ENCODE measurements at regions not wholly inside any gene's neighbourhood (a gene's known extent, or its start where the extent isn't known, plus 50 kb on each side); places are given as distances from the start of the nearest gene placed in this dataset.
A peak's percentile ranks its signal among the peaks of the same experiment; 100 is the strongest.

- no peak for DNase-seq
These were observed 51.0 kb upstream of the EGFLAM start for GRCh38 chr5:38207343-38207742.

- no peak for DNase-seq
These were observed 55.6 kb upstream of the EGFLAM start for GRCh38 chr5:38202741-38203140.

GRCh38 chr5:38200872-38201557 is 57.3 kb upstream of the EGFLAM start:
- DNase-seq = no peak

DNA sequence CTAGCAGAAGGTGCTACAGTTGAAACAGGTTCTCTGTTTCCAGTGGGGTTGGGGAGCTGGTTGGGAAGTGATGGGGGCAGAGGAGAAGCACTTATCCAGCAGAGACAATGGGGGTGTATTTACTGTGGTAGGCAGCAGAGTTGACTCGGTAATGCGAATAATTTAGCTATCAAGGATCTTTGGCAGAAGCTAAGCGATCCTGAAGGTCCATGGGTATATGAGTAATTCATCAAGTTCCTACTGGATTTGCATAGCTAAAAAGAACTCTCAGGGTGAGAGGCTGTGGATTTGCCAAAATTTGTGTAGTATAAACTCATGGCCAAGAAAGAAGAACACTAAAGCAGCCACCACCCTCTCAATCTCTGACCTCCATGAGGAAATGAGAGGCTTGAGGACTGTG is 61.2 kb upstream of the EGFLAM start:
- no peak for DNase-seq

- DNase-seq = peak; percentile 53
These were observed 65.3 kb upstream of the EGFLAM start for GRCh38 chr5:38193015-38193581.

DNA sequence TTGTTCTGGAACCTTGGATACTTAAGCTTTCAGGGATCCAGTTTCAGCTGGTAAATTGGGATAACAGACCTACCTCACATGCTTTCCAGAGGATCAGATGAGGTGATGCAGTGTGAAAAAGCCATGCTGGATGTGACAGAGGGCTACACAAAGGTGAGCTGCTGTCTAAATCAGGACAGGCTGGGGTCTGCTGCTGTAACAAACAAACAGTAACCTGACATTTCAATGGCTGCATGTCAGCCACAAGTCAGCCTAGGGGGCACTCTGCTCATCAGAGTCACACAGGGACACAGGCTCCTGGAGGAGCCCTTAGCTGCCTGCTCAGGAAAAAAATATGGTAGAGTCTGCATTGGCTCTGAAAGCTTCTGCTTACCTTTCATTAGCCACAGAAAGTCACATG is 66.7 kb upstream of the EGFLAM start:
- no peak for DNase-seq

GRCh38 chr5:38190111-38190510 is 68.2 kb upstream of the EGFLAM start:
- DNase-seq = no peak

GRCh38 chr5:38189081-38189504 is 69.3 kb upstream of the EGFLAM start:
- no peak for DNase-seq

- no peak for DNase-seq
These were observed 69.8 kb upstream of the EGFLAM start for GRCh38 chr5:38188591-38188990.

DNA sequence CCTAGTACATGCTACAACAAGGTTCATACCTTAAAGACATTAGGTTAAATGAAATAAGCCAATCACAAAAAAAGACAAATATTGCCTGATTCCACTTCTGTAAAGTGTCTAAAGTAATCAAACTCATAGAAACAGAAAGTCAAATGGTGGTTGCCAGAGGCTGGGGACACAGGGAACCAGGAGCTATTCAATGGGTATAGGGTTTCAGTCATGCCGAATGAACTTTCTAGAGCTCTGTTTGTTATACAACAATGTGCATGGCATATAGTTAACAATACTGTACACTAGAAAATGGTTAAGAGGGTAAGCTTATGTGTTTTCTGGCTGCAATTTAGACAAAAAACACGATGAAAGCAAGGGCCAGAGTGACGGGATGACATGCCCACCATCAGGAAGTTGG is 70.8 kb upstream of the EGFLAM start:
- no peak for DNase-seq

DNA sequence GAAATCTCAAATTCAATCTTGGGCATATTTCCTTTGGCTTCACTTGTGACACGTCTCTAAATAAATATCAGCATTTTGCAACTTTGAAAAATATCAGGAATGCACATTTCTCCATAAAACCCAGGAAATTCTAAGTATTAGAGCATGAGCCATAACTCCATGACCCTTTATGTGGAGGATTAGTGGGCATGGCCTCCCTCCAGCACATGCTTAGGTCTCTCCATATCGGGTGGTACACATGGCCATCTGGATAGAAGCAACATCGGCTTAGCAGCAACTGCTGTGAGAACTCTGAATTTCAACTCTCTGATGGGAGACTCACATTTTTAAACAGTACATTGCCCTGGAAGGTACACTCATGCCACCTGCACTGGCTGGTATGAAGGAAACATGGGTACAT is 73.7 kb upstream of the EGFLAM start:
- DNase-seq = no peak

GRCh38 chr5:38182991-38183390 is 75.4 kb upstream of the EGFLAM start:
- no peak for DNase-seq

GRCh38 chr5:38168029-38168428 is 90.3 kb upstream of the EGFLAM start:
- DNase-seq = no peak

DNA sequence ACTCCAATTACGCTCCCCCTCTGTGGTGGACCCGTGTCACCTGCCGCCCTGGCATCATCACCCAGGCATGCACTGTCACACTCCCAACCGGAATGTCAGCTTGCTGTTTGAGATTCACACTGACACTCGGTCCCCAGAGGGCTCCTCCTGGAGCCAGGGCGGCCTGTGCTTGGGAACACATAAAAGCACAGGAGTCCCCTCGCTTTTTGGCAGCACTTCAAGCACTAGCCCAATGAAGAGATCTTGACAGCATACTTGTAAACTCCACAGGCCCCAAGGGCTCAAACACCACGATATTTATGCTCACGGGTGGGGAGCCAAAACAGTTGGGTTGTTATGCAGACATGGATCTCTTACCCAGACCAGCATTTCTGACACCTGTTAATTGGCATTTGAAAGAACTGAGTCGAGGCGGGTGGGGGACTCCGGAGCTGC is 90.8 kb upstream of the EGFLAM start:
- no peak for DNase-seq

GRCh38 chr5:38166832-38167231 is 91.5 kb upstream of the EGFLAM start:
- no peak for DNase-seq

- no peak for DNase-seq
These were observed 92.9 kb upstream of the EGFLAM start for GRCh38 chr5:38165435-38165834.

- DNase-seq = no peak
These were observed 93.5 kb upstream of the EGFLAM start for GRCh38 chr5:38164776-38165399.

- no peak for DNase-seq
These were observed 94.6 kb upstream of the EGFLAM start for GRCh38 chr5:38163636-38164237.

DNA sequence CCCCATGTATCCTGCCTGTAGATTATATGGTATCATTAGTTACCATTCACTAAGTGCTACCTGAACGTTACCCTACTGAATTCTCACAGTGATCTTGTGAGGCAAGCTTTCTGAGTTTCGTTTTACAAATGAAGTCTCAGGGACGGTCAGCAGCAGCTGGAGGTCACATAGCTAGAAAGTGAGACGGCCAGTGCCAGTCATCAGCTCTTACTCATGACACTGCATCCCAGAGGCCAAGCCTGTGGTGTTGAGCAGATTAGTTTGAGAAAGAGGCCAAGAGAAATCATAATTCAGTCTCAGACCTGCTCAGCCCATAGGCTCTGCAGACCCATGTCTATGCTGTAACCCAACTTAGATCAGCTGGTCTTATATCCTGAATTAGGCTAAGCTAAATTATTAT is 95.7 kb upstream of the EGFLAM start:
- DNase-seq = no peak

DNA sequence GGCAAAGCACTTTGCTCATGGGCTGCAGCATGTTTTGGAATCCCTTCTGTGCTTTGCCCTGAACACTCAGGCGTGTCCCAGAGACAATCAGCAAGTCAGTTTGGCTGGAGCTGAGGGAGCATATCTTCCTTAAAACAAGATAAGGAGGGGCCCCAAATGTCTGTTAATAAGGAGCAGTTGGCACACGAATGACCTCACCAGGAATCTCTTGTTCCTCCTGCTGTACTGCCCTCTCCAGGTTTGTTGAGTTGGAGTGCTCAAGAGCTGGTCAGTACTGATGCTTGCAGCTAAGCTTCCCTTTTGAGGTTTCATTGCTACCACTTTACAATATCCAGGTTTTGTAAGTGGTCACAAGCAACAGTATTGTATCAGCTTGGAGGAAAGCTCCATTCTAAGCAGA is 101.3 kb upstream of the EGFLAM start:
- no peak for DNase-seq

GRCh38 chr5:38154615-38155204 is 103.6 kb upstream of the EGFLAM start:
- no peak for DNase-seq

GRCh38 chr5:38151878-38152277 is 106.5 kb upstream of the EGFLAM start:
- DNase-seq = no peak

DNA sequence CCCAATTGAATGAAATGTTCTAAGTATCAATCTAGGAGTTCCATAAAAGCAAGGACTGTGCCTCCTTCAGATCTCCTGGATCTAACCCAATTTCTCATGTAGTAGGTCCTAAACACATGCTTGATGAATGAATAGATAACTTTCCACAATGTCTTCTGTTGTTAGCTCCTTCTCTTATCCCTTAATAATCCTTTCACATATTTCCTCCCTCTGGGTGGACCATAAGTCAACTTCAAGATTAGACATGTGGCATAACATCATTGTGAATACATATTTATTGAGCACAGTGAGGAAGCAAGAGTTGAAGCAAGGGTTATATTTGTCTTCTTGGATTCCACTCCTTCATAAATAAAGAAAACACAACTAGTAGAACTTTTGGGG is 108.6 kb upstream of the EGFLAM start:
- DNase-seq = no peak
